Rectal smooth muscle tissue (tissue), 1 donor: ENCODE measurements at regions not wholly inside any gene's neighbourhood (a gene's known extent, or its start where the extent isn't known, plus 50 kb on each side); places are given as distances from the start of the nearest gene placed in this dataset.

ENCODE experiments used
- H3K27ac ChIP-seq: one replicate; pipeline ENCODE4 v1.7.0; 2013; ENCODE audit warnings: low read depth, low read length, inconsistent platforms
- H3K27me3 ChIP-seq: one replicate; pipeline ENCODE4 v1.7.0; 2013; ENCODE audit warnings: low read length; ENCODE audit not compliant: control insufficient read depth, insufficient read depth
- H3K36me3 ChIP-seq: one replicate; pipeline ENCODE4 v1.7.0; 2013; ENCODE audit warnings: low read length; ENCODE audit not compliant: control insufficient read depth, insufficient read depth
- H3K4me1 ChIP-seq: one replicate; pipeline ENCODE4 v1.7.0; 2013; ENCODE audit warnings: low read length; ENCODE audit not compliant: control insufficient read depth, insufficient read depth
- H3K4me3 ChIP-seq: one replicate; pipeline ENCODE4 v1.7.0; 2013; ENCODE audit warnings: low read length
- H3K9ac ChIP-seq: one replicate; pipeline ENCODE4 v1.7.0; 2013; ENCODE audit warnings: low read length

GRCh38 chr13:107817647-107818287 lies 397.6 kb downstream of the LIG4 start:
- Histone ChIP-seq H3K27me3 (no peaks in the 10 kb centered on the region), H3K4me3 (no peak overlapping the region), H3K27ac (no peak overlapping the region), H3K4me1 (no peaks in the 10 kb centered on the region), H3K36me3 (no peaks in the 10 kb centered on the region), H3K9ac (no peak overlapping the region)

DNA sequence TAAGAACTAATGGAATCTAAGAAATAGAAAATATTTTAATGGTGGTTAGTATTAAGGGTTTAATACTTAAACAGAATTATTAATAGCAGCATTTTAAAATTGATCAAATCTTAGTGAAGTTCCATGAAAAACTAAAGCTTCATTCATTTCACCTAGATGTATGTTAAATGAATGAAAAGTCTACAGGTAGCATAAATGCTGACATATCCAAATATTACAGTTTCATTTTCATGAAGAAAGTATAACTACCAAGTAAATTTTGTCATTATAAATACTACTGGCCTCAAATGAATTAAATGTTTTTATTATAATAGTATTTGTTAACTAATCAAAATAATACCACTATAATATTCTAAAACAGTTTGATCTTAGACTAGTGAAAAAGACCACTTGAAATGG lies 403.3 kb downstream of the LIG4 start:
- H3K4me1 ChIP-seq, result no peaks in the 10 kb centered on the region
- no peak overlapping the region for H3K9ac ChIP-seq
- H3K4me3 ChIP-seq, result no peak overlapping the region
- no peaks in the 10 kb centered on the region for H3K36me3 ChIP-seq
- H3K27me3 ChIP-seq, result no peaks in the 10 kb centered on the region
- no peak overlapping the region for H3K27ac ChIP-seq

DNA sequence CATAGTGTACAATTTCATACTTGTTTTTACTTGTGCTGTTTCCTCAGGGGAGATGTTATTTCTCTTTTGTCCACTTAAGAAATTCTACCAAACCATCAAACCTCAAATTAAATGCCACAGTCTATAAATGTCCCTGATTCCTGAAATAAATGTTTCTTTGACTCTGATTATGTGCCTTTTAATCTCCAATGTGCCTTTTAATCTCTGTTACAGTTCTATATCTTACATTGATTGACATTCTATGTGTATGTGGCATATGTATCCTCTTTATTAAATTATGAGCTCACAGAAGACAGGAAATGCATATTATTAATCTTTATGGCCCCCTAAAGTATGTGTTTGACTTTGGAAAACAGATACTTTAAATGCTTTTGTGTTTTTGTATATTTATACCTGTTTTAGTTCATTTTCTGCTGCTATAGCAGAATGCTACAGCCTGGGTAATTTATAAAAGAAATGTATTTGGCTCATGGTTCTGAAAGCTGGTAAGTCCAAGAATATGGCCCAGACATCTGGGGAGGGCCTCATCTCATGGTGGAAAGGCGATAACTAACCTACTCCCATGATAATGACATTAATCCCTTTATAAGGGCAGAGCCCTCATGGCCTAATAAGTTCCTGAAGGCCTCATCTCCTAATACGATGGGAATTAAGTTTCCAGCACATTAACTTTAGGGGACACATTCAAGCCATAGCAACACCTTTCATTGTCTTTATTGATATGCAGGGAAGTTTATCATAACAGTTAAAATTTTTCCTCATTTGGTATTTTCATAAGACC lies 403.9 kb downstream of the LIG4 start:
- Histone ChIP-seq H3K27ac (no peak overlapping the region), H3K36me3 (no peaks in the 10 kb centered on the region), H3K27me3 (no peaks in the 10 kb centered on the region)

DNA sequence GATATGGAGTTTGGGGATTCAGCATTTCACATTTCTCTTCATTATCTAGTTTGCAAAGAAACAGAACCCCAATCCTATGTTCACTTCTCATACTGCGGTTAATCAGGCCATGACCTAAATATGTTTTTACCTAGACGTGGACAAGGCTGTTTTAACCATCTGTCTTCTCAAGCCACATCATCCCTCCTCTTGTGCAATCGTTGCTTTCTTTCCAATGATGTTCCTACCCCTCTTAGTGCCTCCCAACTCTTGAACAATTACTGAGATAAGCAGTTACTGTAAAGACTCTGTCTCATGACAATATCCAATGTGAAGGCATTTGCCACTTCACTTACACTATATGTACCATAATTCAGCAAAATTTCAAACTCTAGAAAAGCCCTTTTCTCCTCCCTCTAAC lies 406.2 kb downstream of the LIG4 start:
- H3K9ac ChIP-seq, result no peak overlapping the region
- H3K27me3 ChIP-seq, result no peaks in the 10 kb centered on the region
- no peaks in the 10 kb centered on the region for H3K36me3 ChIP-seq
- H3K4me1 ChIP-seq, result no peaks in the 10 kb centered on the region
- H3K27ac ChIP-seq, result no peak overlapping the region
- no peak overlapping the region for H3K4me3 ChIP-seq

More for the DNA sequence above, 403.9 kb downstream of the LIG4 start:
- Histone ChIP-seq H3K4me1 (no peaks in the 10 kb centered on the region), H3K4me3 (no peak overlapping the region), H3K9ac (no peak overlapping the region)

DNA sequence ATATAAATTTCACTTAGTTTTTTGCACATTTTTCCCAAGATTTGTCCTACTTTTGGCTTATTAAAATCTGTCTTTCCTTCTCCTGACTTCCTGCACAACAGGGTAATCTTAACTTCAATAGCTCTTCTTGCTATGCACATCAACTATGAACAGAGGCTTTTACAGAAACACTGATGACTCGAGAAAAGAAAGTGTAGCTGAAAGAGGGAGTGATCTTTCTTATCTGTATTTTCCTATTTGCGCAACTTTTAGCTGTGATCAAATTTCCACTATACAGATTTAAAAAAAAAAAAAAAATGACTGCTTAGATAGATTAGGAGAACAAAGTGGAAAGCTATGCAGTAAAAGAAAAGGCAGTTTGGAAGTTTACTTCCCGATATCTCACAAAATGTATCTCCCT lies 406.9 kb downstream of the LIG4 start:
- no peak overlapping the region for H3K4me3 ChIP-seq
- H3K36me3 ChIP-seq, result no peaks in the 10 kb centered on the region
- no peak overlapping the region for H3K27ac ChIP-seq
- H3K4me1 ChIP-seq, result no peaks in the 10 kb centered on the region
- no peak overlapping the region for H3K9ac ChIP-seq
- no peaks in the 10 kb centered on the region for H3K27me3 ChIP-seq

- Histone ChIP-seq H3K4me3 (no peak overlapping the region), H3K4me1 (no peaks in the 10 kb centered on the region), H3K27me3 (no peaks in the 10 kb centered on the region), H3K27ac (no peak overlapping the region), H3K36me3 (no peaks in the 10 kb centered on the region), H3K9ac (no peak overlapping the region)
Measured at GRCh38 chr13:107807306-107808073, 407.8 kb downstream of the LIG4 start.

- Histone ChIP-seq H3K9ac (no peak overlapping the region), H3K27ac (no peak overlapping the region), H3K4me1 (no peaks in the 10 kb centered on the region), H3K4me3 (no peak overlapping the region), H3K27me3 (no peaks in the 10 kb centered on the region), H3K36me3 (no peaks in the 10 kb centered on the region)
Measured at GRCh38 chr13:107806726-107807125, 408.6 kb downstream of the LIG4 start.

DNA sequence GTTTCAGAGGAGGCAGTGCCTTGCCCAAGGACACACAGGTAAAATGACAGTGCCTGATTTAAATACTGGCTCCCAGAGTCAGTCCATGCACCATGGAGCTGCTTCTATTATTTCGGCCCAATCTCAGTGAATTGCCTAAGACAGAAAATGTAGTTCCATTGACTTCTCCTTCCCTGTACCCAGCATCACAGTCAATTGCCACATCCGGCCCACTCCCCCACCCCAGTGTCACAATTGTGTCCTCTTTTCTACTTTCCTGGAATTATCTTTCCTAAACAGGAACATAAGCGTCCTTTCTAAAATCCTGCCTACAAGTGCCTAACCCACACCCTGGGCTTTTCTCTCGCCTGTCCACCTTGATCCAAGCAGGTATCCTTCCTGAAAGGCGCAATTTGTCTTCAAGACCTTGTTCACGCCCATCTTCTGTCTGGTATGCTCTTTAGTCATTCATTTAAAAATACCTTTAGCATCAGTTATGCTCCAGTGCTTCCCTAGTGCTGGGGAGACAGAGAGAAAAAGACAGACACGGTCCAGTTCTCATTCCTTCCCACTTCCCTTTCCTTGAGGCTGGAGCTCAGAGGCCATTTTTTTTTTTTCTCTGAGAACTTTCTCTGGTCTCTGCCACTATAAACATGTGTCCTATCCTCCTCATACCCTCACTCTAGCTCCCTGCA lies 411.4 kb downstream of the LIG4 start:
- Histone ChIP-seq H3K36me3 (no peaks in the 10 kb centered on the region), H3K9ac (no peak overlapping the region), H3K4me3 (no peak overlapping the region), H3K4me1 (no peaks in the 10 kb centered on the region), H3K27me3 (no peaks in the 10 kb centered on the region), H3K27ac (no peak overlapping the region)

DNA sequence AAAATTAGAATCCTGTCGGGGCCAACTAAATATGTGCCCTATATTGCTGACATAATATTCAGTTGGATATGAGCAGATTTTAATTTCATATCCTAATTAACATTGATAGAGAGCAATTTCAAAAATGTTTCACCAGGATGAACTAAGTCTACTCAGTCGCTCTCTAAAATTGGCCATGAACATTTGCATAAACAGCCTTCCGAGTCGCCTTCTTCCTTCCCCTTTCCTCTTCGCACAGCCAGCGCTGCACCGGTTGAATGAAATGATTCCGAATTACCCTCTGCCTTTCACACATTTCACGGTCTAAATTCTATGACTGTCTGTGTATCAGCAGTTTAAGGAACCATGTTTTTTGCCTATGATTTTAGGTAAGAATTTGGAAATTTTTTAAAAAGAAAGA lies 413.7 kb downstream of the LIG4 start:
- H3K9ac ChIP-seq, result no peak overlapping the region
- H3K27me3 ChIP-seq, result no peaks in the 10 kb centered on the region
- no peak overlapping the region for H3K27ac ChIP-seq
- H3K4me3 ChIP-seq, result no peak overlapping the region
- H3K4me1 ChIP-seq, result no peaks in the 10 kb centered on the region
- no peaks in the 10 kb centered on the region for H3K36me3 ChIP-seq

- H3K4me1 ChIP-seq, result no peaks in the 10 kb centered on the region
- H3K4me3 ChIP-seq, result no peak overlapping the region
- no peak overlapping the region for H3K9ac ChIP-seq
- no peak overlapping the region for H3K27ac ChIP-seq
- no peaks in the 10 kb centered on the region for H3K36me3 ChIP-seq
- no peaks in the 10 kb centered on the region for H3K27me3 ChIP-seq
Measured at GRCh38 chr13:107799001-107799400, 416.3 kb downstream of the LIG4 start.

DNA sequence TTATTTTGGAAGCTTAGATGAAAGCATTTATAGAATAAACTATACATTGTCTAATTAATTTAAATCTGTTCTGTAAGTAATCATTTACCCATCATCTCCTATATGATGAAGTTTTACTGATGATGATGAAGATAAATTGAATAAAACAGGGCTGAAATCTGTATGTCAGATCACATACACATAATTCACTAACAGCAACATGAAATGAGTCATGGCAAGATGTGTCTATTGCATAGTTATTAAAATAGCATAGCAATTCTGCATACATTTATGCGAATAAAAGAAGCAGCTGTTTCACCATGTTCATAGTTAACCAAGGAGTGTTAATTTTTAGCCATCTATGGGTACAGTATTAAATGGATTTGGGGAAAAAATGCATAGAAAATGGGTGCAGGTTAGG lies 424.9 kb downstream of the LIG4 start:
- no peak overlapping the region for H3K4me3 ChIP-seq
- no peaks in the 10 kb centered on the region for H3K27me3 ChIP-seq
- H3K27ac ChIP-seq, result no peak overlapping the region
- H3K9ac ChIP-seq, result no peak overlapping the region
- H3K36me3 ChIP-seq, result no peaks in the 10 kb centered on the region
- H3K4me1 ChIP-seq, result no peaks in the 10 kb centered on the region

DNA sequence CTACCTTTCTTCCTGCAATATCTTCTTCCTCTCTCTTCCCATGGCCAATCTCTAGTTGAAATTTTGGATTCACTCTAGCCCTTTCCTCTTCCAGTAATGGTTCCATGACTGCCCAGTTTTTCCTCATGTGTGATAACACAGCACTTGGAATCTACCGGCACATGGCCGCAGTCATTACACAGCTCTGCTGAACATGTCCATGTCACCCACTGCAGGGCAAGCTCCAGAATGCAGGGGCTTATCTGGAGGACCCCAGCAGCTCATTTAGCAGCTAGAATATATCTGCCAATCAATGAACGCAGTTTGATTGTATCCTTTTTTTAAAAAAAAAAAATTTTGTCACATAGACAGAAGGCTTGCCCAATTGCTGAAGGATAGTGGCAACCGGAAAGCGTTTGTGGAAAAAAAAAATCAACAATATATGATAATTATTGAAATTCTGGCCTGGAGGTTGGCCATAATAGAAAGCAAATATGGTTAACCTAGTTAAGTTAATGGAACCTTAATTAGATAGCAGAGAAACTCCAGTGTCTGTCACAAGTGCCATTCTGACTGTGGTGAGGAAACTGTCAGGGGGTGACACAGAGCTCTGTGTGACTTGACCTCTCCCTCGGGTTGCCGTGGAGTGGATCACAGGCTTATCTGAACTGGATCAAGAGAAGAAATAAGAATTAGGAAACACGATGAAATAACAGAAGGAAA lies 426.7 kb downstream of the LIG4 start:
- H3K9ac ChIP-seq, result no peak overlapping the region
- H3K4me1 ChIP-seq, result no peaks in the 10 kb centered on the region
- H3K27me3 ChIP-seq, result no peaks in the 10 kb centered on the region
- H3K4me3 ChIP-seq, result no peak overlapping the region
- H3K27ac ChIP-seq, result no peak overlapping the region
- no peaks in the 10 kb centered on the region for H3K36me3 ChIP-seq
